NCI-H2081 (cell line): ENCODE measurements at regions not wholly inside any gene's neighbourhood (a gene's known extent, or its start where the extent isn't known, plus 50 kb on each side); places are given as distances from the start of the nearest gene placed in this dataset.
"Not testable (repeated sequence)": the region's sequence is repeated elsewhere in the genome, so short reads cannot be mapped to it uniquely, and the experiment has no call there.

ENCODE experiments used
- DNase-seq, 2 experiments: peaks; one replicate each; lab custom pipeline; 2025; lab: John Stamatoyannopoulos, UW

DNA sequence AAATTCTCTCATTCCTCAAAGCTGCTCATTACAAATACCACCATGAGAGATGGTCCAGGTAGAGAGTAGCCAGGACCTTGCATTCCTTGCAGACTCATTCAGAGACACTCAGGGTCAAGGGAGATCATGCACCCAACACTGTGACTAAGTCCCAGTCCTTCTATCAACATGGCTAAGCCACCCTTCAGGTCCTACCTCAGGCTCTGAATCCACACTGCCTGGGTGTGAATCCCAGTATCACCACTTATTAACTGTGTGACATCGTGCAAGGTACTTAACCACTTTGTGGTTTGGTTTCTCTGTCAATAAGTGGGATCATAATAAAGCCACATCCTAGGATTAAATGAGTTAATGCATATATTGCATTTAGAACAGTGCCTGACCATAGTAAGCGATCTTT, 124.1 kb upstream of the NEIL3 start:
- DNase-seq = no peak

DNA sequence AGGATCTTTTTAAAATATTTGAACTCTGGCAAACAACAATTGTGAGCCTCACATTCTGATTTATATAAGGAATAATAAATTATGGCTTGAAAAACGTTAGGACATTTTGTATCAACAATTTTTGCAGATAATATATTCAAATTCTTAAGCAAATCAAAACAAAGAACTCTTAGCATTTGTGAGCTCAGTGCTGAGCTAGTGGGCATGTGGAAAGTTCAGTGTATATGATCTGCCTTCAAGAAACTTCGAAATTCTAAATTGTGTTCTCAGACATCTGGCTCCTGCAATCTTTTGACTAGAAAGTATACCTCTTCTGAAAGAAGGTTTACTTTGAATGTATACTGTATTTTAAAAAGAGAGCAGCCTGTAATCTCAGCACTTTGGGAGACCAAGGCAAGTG, 122.3 kb upstream of the NEIL3 start:
- no peak for DNase-seq

DNA sequence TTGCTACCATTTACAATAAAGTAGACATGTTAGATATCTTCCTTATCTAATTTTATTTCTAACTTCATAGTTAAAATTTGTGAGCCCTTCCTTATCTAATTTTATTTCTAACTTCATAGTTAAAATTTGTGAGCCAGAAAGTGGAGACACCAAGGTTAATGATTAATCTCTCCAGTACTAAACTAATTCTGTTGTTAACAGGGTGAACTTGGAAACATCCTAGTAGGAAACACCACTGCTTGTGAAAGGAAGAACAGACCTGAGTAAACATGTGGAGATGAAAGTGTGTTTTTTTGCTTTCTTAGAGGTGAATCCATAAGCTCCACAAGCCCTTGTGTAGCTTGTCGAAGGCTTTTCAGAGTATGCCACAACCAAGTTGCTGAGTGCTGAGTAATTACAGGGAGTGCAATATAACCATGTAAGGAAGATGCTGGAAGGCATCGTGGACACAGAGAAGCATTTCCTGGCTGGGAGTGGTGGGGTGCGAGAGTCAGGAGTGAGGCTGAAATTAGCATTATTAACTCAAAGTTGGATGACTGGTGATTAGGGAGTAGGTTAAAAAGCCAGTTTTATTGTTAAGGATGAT, 118.6 kb upstream of the NEIL3 start:
- no peak for DNase-seq

DNA sequence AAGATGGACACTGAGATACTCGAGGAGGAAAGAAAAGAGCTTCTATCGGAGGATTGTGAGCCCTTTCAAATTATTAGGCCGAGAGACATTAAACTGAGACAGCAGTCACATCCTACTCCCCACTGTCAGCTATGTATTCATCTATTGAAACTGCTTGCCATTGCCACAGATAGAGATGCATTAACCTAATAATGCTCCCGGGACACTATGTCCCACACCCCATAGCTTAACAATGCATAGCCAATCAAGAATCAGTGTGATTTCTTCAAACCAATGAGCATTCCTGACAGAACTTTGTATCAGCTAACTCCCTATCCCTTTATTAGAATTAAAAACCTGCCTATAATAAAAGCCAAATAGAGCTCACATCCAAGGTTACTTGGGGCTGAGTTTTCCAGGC, 118.1 kb upstream of the NEIL3 start:
- DNase-seq = no peak

DNA sequence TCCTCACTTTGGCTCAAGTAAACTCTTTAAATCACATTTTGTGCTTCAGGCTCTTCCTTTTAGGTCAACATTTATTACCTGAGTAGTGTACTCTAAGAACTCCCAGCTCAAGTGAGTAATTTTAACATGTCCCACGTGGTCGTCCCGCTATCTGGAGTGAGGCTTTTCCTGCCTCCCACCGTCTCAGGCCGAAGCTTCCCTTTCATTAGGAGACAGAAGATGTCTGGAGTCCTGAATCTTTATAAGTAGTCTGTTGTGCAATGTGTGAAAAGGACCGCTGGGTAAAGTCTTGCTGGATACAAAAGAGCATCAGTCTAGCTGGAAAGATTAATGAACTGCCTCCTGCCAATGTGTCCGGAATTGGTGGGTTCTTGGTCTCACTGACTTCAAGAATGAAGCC, 117.7 kb upstream of the NEIL3 start:
- no peak for DNase-seq

DNA sequence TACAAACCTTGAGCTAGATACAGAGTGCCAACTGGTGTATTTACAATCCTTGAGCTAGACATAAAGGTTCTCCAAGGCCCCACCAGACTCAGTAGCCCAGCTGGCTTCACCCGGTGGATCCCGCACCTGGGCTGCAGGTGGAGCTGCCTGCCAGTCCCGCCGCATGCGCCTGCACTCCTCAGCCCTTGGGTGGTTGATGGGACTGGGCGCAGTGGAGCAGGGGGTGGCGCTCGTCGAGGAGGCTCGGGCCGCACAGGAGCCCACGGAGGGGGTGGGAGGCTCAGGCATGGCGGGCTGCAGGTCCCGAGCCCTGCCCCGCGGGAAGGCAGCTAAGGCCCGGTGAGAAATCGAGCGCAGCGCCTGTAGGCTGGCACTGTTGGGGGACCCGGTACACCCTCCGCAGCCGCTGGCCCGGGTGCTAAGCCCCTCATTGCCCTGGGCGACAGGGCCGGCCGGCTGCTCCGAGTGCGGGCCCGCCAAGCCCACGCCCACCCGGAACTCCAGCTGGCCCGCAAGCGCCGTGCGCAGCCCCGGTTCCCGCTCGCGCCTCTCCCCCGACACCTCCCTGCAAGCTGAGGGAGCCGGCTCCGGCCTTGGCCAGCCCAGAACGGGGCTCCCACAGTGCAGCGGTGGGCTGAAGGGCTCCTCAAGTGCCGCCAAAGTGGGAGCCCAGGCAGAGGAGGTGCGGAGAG, 116.5 kb upstream of the NEIL3 start:
- not testable (repeated sequence) for DNase-seq

DNA sequence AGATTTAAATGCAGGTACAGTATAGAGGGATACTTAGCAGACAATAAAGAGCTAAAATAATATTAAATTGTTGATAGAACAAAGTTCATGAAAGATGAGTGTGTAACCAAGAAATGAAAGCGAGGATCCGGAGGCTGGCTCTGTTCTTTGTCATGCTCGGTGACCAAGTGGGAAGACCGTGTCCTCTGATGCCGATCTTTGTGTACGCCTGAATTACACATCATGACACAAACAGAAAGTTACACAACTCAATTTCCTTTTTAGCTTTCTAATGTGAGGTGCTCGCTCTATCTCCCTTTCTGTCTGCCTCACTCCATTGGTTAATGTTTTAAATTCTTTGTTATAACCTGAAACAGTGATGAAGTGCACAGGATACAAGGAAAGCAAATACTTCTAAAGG, 114.8 kb upstream of the NEIL3 start:
- no peak for DNase-seq

DNA sequence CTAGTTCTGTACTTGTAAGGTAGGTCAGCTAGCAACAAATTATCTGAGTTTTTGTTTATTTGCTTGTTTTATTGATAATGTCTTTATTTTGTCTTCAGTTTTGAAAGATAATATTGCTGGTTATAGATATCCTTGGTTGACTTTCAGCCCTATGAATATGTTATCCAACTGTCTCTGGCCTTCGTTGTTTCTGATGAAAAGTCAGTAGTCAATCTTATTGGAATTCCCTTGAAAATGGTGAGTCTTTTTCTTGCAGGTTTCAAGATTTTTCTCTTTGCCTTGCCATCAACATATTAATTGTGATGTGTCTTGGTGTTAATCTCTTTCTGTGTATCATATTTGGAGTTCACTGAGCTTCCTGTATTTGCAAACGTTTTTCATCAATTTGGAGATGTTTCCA, 113.1 kb upstream of the NEIL3 start:
- no peak for DNase-seq

DNA sequence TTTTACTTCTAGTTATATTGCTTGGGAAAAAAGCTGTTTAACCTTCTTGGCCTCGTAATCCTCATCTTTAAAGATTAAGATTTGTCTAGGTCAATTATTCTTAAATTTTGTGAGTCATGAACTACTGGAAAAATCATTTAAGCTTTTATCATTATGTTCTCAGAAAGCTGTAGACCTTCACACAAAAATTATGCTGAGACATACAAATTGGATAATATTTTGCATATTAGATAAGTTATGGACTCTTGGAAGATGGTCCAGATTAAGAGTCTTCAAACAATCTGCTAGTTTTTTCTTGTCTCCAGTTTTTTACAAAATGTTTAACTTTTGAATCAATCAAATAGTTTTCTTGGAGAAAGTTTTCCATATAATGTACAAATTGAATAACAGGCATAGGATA, 108.1 kb upstream of the NEIL3 start:
- DNase-seq = no peak

DNA sequence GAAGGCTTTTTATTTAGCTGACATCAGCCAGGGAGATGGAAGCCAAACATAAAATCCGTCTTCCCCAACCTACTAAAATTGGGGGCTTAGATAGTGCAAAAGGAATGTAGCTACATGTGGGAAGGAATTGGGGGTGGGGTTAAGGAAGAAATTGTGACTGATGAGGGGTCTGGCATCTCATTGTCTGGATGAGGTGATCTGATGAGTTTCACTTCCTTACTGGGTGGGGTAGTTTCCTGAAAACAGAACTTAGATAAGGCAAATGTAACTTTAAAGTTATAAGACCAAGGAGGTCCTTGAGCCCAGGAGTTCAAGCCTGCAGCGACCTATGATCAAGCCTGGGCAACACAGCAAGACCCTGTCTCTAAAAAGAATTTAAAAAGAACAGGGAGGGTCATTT, 105.5 kb upstream of the NEIL3 start:
- no peak for DNase-seq

DNA sequence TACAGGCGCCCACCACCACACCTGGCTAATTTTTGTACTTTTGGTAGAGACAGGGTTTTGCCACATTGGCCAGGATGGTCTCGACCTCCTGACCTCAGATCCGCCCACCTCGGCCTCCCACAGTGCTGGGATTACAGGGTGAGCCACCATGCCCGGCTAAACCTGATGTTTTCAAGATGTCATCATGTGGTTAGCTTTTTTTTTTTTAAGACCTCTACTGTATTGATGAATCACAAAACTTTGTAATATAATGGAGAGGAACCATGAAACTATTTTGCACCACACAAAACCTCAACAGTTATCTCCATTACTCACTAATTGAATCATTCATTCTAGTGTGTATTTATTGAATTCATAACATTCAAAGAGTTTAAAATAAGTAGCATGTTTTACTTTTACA, 94.7 kb upstream of the NEIL3 start:
- no peak for DNase-seq

DNA sequence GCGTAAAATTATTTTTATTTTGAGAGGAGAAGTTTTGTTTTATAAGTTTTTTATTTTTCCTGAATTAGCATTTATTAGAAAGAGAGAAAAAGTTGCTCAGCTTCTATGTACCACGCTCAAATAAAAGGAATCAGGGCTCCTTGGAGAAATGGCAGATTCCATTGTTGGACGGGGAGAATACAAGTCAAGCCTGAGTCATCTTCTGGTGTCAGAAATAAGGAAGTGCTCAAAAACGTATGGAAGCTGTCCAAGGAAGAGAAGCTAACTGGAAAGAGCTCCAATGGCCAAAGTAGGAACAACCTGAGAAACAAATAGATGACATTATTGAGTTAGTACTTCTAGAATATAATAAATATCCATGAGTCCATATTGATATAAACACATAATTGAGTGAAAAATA, 89.3 kb upstream of the NEIL3 start:
- DNase-seq = no peak

DNA sequence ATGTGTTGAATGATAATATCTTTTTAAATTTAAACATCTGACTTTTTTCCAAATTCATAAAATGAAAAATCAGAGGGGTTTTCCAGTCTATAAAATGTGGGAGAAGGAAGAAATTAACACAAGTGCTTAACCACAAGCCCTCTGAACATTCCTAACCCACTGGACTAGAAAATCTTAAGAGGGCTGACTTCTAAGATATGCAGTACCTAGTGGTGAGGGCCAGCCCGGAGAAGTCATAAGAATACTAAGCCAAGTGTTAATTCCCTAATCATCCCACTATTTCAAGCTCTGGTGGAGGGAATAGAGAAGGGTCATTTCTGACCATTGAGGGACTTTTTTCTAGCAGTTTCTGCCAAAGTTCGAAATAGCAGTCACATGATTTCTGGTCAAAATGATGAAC, 86.9 kb upstream of the NEIL3 start:
- DNase-seq = no peak

DNA sequence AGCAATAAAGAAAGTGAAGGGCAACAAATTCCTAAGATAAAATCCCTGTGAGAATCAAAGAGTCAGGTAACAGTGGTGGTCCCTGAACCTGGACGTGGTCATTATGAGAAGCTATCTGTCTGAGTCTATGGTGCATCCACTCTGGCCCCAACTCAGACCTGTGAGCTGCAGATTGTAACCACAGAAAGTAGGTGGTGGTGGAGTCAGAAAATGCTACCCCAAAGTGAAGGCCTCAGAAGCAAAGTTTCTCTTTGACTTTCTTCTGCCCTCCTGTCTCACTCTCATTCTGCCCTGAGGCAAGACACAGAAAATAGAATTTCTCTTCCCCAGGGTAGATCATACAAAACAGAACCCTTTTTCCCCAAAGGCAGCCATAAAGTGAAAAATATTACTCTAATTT, 84.1 kb upstream of the NEIL3 start:
- no peak for DNase-seq

DNA sequence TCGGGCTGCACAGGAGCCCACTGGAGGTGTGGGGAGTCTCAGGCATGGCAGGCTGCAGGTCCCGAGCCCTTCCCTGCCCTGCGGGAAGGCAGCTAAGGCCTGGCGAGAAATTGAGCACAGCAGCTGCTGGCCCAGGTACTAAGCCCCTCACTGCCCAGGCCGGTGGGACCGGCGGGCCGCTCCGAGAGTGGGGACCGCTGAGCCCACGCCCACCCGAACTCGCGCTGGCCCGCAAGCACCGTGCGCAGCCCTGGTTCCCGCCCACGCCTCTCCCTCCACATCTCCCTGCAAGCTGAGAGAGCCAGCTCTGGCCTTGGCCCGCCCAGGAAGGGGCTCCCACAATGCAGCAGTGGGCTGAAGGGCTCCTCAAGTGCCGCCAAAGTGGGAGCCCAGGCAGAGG, 82.0 kb upstream of the NEIL3 start:
- no peak for DNase-seq

DNA sequence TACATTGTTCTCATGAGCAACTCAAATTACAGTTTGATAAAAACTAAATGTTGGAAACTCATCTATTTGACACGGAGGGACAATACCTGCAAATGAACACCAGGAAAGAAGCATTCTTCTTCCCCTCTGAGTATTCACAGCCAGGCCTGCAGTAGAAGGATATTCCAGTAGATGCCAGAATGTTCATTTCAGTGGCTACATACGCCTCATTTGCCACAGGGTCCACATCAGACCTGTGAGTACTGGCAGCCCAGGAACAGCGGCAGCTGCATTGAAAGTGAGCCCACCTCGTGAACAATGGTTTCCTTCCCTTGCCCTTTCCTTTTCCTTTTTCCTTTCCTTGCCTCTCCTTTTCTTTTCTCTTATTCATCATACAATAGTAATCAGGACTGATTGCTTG, 81.1 kb upstream of the NEIL3 start:
- no peak for DNase-seq

DNA sequence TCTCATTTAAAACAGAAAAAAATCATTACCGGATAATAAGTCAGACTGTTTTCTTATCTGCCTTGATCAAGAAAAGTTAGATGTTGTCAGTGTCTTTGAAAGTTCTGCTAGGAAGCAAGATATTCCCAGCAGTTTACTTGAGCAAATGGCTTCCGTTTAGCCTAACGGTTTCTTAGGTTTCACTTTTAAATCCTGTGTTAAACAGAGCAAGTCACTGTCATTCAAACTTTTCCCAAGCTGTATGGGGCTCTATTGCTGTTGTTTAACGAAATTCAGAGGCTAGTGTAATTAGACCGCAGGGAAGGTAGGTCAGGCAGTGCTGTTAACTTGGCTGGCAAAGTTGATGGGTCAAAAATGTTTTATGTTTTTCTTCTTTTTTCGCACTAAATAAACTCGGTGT, 80.3 kb upstream of the NEIL3 start:
- no peak for DNase-seq

DNA sequence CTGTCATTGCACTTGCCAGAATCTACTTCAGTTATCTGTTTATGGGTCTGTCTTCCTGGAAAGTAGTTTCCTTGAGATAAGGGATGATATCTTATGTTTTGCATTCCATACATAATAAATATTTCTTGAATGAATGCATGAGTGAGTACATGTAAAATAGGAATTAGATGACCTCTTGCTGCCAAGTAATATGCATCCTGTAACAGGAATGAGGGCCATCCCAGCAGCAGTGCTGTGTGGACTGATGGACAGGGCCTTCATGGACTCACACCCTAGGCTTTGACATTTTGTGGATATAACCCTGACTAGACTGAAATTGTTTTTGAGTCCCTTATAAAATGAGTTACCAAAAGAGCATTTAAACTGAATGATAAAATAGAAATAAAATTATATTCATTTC, 77.2 kb upstream of the NEIL3 start:
- no peak for DNase-seq

DNA sequence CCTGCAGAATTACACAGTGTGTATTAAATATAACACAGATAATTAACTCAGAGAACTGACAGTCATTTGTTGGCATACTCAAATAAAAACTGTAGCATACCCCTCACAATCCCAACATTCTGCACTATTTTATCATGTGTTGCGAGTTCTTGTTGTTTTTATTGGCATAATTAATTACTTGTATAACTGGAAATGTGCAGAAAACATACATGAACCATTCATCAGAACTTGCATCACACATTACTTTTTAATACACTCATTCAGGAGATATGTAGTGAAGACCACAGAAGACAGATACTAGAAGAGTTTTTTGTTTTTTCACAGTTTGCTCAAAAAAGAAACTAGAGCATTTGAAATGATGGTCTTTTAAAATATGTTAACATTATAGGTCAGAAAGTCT, 74.6 kb upstream of the NEIL3 start:
- DNase-seq = no peak

DNA sequence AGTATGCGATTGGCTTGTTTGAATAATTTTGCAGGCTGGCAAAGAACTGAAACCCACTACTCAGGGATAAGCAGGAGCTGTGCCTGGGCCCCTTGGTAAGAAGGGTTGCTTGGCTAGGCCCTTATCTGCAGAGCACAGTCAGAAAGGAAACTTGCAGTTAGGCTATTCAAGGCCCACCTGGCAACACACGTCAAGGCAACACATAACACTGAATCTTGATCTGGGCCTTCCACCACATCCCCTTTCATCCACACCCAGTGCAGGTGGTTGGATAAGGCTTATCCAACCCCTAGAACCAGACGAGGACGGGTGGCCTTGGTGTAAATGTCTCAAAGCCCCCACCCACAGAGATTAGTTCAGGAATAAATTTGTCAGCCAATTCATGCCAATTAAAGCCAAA, 72.8 kb upstream of the NEIL3 start:
- no peak for DNase-seq

DNA sequence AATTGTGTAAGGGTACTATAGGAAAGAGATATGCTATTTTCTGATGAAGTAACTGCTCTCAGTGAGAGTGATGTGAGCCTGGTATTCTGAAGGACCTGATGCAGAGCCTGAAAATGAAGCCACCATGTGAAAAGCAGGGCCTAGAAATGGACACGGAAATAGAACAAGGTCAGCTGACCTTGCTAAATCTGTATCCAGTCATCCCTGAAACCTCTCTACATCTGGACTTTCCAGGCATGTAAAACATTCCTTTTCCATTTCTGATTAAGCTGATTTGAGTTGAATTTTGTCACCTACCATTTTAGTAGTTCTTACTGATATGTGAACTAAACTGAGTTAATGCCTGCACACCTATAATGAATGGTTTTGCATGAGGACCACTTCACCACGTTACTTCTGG, 72.4 kb upstream of the NEIL3 start:
- no peak for DNase-seq

DNA sequence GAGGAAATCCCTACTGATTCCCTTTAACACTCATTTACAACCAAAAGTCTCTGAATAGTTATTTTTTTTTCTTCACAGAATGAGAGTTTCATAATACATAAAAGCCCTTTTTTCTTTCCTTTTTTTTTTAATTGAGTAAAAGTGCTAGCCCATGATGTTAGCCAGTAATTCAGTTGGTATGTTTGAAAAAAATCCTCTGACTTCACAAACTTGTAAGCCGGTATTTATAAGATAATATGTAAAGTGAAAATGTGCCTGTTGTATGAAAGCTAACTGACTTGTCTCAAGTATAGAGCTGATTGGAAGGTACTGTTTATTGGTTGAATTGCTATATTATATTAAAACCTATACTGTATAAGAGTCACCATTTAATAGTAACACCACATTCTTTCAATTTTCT, 70.2 kb upstream of the NEIL3 start:
- no peak for DNase-seq

DNA sequence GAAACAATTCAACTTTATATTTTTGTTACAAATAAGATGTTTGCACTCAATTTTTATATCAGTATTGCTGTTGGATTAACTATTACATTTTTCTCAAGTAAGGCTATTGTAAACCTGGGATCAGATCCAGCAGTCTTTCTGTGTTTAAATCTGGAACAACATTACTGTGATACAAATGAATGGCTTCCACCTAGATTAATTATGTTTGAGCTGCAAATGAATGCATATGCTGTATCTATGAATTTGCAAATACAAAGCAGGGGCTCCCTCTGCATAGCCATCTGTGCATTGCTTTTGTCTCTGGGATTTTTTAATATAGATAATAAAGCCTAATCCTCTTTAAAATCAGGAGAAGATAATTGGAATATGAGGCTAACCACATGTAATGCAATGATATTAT, 69.8 kb upstream of the NEIL3 start:
- DNase-seq = peak; percentile 20 to 36

DNA sequence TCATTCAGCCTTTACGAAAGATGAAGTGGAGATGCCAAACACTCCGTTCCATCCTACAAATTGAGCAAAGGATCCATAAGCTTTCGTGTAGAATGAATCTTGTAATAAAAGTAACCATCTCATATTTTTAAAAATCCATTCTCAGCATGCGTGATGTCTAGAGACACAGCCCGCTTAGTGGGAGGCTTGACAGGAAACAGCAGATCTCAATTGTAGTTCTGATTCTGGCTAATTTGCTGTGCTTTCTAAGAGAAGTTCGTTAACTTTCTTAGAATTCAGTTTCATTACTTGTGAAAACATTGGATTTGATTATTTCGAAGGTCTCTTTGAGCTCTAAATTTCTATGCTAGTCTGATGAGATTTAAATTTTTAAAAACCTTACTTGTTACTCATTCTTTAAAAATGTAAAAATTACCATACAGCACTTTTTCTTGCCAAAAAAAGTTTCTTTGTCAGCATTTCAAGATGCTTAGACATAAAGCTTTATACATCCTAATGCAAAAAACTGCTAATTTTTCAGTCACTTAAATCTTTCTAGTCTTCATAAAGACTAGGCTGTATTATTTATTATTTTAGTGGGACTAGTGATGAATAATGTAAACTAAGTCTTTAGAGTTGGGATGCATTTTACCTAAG, 66.9 kb upstream of the NEIL3 start:
- DNase-seq = no peak
